GM18517 (cell line): ENCODE measurements at regions not wholly inside any gene's neighbourhood (a gene's known extent, or its start where the extent isn't known, plus 50 kb on each side); places are given as distances from the start of the nearest gene placed in this dataset.

Experiments
- ATAC-seq: cut with Tn5 transposase; IDR thresholded peaks from one replicate; pipeline ENCODE4 v1.9.1; 2021; ENCODE audit warnings: mild to moderate bottlenecking, moderate library complexity; ENCODE audit not compliant: unreplicated experiment

- ATAC-seq: no peak
Observed at GRCh38 chr2:207473931-207474235, 55.9 kb upstream of the CREB1 start.

GRCh38 chr2:207474863-207475485, 54.8 kb upstream of the CREB1 start:
- ATAC-seq: no peak

- ATAC-seq: no peak
Observed at GRCh38 chr2:207475546-207475945, 54.2 kb upstream of the CREB1 start.

DNA sequence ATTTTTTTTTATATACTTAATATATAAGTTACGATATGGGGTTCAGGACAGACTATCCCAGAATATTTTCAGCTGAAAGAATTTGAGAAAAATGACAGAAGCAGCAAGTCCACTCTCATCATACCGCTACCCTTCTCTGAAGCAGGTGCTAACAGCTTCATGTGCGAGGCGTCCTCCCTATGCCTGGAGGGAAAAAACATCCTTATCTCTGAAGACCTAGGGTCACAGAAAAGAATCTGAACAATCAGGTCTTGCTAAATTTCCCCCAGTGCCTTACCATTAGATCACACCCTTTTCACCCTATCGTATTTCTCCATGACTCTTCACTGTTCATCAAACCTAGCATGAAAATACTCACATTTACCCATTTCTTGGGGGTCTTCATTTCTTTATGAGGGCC, 51.9 kb upstream of the CREB1 start:
- no peak for ATAC-seq

DNA sequence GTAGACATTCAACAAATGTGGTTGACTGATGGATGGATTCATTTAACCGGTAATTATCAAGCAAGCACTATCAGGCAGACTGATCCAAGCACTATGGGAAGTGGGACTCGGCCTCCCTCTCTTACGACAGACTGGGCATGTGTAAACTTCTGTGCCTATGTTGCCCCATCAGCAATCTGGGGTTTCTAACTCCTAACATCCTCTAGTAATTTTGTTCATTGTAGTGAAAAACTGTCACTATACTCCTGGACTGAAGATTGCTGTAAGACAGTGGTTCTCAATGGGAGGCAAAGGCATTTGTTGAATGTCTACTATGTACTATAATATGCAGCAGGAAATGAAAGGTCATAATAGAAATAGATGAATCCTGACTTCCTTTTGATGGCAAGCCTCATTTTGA, 51.2 kb upstream of the CREB1 start:
- ATAC-seq: no peak

DNA sequence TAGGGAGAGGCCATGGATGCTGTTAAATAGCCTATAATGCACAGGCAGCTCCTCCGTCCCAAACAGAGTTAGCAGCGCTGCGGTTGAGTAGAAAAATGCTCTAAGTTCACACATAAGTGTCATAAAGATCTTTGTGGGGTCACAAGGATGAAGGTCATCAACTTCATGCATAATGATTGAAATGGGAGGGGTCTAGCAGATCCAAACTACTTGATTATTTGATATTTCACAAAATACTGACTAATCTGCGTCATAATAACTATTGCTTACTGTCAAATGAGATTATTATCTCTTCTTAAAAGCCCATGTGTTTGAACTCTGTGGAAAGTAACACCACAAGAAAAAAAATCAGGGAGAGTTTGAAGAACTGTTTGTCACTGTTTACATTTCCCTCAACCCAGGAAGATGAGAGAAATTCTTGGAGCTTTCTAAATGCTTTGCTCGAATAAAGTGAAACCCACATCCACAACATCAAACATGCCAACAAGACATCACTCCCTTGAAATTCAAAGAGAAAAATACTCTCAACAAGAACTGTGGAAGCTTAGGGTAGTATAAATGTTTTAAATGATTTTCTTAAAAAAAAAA, 50.5 kb upstream of the CREB1 start:
- no peak for ATAC-seq
